Right lobe of liver (tissue), 4 donors: ENCODE measurements at regions not wholly inside any gene's neighbourhood (a gene's known extent, or its start where the extent isn't known, plus 50 kb on each side); places are given as distances from the start of the nearest gene placed in this dataset.

ENCODE experiments used
- CTCF ChIP-seq, 4 donors: fragments of 200-600 bp in 3 of 4; fragments of 450-650 bp in 1 of 4; IDR thresholded peaks; one replicate each; pipeline versions ENCODE4 v1.5.1 to v1.8.0; 2016 to 2022; ENCODE audit warnings: antibody characterized with exemption in 4 of 4, mild to moderate bottlenecking in 2 of 4
- POLR2A ChIP-seq: fragments of 450-650 bp; IDR thresholded peaks from one replicate; pipeline ENCODE4 v1.6.1; 2017; ENCODE audit warnings: antibody characterized with exemption, mild to moderate bottlenecking
- donor health status: DM: no; HTN: no; CAD: no.
- donor health status: DM: no; HTN: no; CAD: no.
- donor health status: DM: no; HTN: yes; CAD: no.

GRCh38 chr6:90365565-90366219, 69.0 kb upstream of the BACH2 start:
- TF ChIP-seq CTCF (IDR thresholded peaks at IDR 0.05) = no peak
- no peak for TF ChIP-seq POLR2A
